IMR-90 (cell line): ENCODE measurements at regions not wholly inside any gene's neighbourhood (a gene's known extent, or its start where the extent isn't known, plus 50 kb on each side); places are given as distances from the start of the nearest gene placed in this dataset.

Source experiments
- ATAC-seq: fragments of 200-7000 bp; cut with Tn5 transposase; 2 replicates; pipeline ENCODE4 v1.9.1; 2020; ENCODE audit warnings: low read depth, mild to moderate bottlenecking, moderate library complexity
- BruUV-seq: library from RNA; stranded (reverse); fragments of 400-500 nt; replicated peaks from 2 replicates; lab custom pipeline; 2021; lab: Mats Ljungman, UMichigan
- CTCF ChIA-PET: fragments of 300-600 bp; formaldehyde crosslinking; extraction: SDS; loops from one replicate; lab custom pipeline; 2021; ENCODE audit warnings: antibody characterized with exemption; lab: Yijun Ruan, JAX
- POLR2A ChIA-PET: fragments of 300-600 bp; sonication (Branson Sonifier 250); formaldehyde crosslinking; loops from one replicate; lab custom pipeline; 2022; ENCODE audit warnings: antibody characterized with exemption; ENCODE audit not compliant: unreplicated experiment; lab: Charles Lee
- DNase-seq: peaks from one replicate; pipeline ENCODE4 v3.0.0; 2013
- H2AFZ ChIP-seq: replicated peaks from 2 replicates; pipeline ENCODE3; 2013; ENCODE audit warnings: low read length, mild to moderate bottlenecking; ENCODE audit not compliant: poor library complexity
- H2AK5ac ChIP-seq: 2 replicates; pipeline ENCODE4 v1.6.1; 2013; ENCODE audit warnings: low read depth, low read length, inconsistent platforms
- H2AK9ac ChIP-seq: replicated peaks from 2 replicates; pipeline ENCODE3; 2013; ENCODE audit warnings: mild to moderate bottlenecking, low read depth, low read length, moderate library complexity; ENCODE audit not compliant: poor library complexity
- H2BK120ac ChIP-seq: 2 replicates; pipeline ENCODE4 v1.6.1; 2013; ENCODE audit warnings: low read depth, low read length, inconsistent platforms
- H2BK15ac ChIP-seq: 3 replicates; pipeline ENCODE4 v1.6.1; 2013; ENCODE audit warnings: low read depth, low read length, inconsistent platforms
- H2BK20ac ChIP-seq: 2 replicates; pipeline ENCODE4 v1.6.1; 2013; ENCODE audit warnings: low read depth, mild to moderate bottlenecking, inconsistent platforms, low read length, moderate library complexity
- H2BK5ac ChIP-seq: 2 replicates; pipeline ENCODE4 v1.6.1; 2013; ENCODE audit warnings: mild to moderate bottlenecking, low read depth, low read length, inconsistent platforms; ENCODE audit not compliant: poor library complexity, severe bottlenecking
- H3K14ac ChIP-seq: replicated peaks from 2 replicates; pipeline ENCODE4 v1.6.1; 2013; ENCODE audit warnings: low read depth, low read length, inconsistent platforms
- H3K18ac ChIP-seq: 2 replicates; pipeline ENCODE4 v1.6.1; 2013; ENCODE audit warnings: low read depth, low read length, control low read depth
- H3K23ac ChIP-seq: 2 replicates; pipeline ENCODE4 v1.6.1; 2013; ENCODE audit warnings: low read depth, low read length, inconsistent platforms
- H3K27ac ChIP-seq: 2 replicates; pipeline ENCODE4 v1.5.1; 2013; ENCODE audit warnings: mild to moderate bottlenecking, control low read depth, low read length; ENCODE audit not compliant: insufficient read depth
- H3K27me3 ChIP-seq: 2 replicates; pipeline ENCODE4 v1.6.1; 2013; ENCODE audit warnings: low read length; ENCODE audit not compliant: control insufficient read depth, insufficient read depth
- H3K36me3 ChIP-seq: 2 replicates; pipeline ENCODE4 v1.6.1; 2013; ENCODE audit warnings: low read length, mixed read lengths; ENCODE audit not compliant: control insufficient read depth, insufficient read depth
- H3K4ac ChIP-seq: 2 replicates; pipeline ENCODE4 v1.6.1; 2013; ENCODE audit warnings: low read depth, low read length, inconsistent platforms
- H3K4me1 ChIP-seq: 2 replicates; pipeline ENCODE4 v1.6.1; 2013; ENCODE audit warnings: low read length, mixed read lengths; ENCODE audit not compliant: control insufficient read depth, insufficient read depth
- H3K4me2 ChIP-seq: 2 replicates; pipeline ENCODE4 v1.6.1; 2013; ENCODE audit warnings: low read depth, mild to moderate bottlenecking, control low read depth, low read length, moderate library complexity
- H3K4me3 ChIP-seq: 2 replicates; pipeline ENCODE4 v1.5.1; 2013; ENCODE audit warnings: low read depth, mild to moderate bottlenecking, control low read depth, low read length, moderate library complexity; ENCODE audit not compliant: insufficient read depth
- H3K56ac ChIP-seq: 2 replicates; pipeline ENCODE4 v1.6.1; 2013; ENCODE audit warnings: low read length, inconsistent platforms; ENCODE audit not compliant: insufficient read depth; ENCODE audit errors: extremely low read depth
- H3K79me1 ChIP-seq, 2 experiments: 2 replicates each; pipeline ENCODE4 v1.6.1; 2013; ENCODE audit warnings: low read length in 2 of 2, inconsistent platforms in 1 of 2, low read depth in 1 of 2
- H3K9ac ChIP-seq: 2 replicates; pipeline ENCODE4 v1.6.1; 2013; ENCODE audit warnings: low read depth, low read length, control low read depth
- H3K9me1 ChIP-seq: 2 replicates; pipeline ENCODE4 v1.6.1; 2013; ENCODE audit warnings: low read length, inconsistent platforms; ENCODE audit not compliant: insufficient read depth
- H3K9me3 ChIP-seq: 2 replicates; pipeline ENCODE4 v1.6.1; 2013; ENCODE audit warnings: low read length; ENCODE audit not compliant: control insufficient read depth, insufficient read depth
- H4K20me1 ChIP-seq: 2 replicates; pipeline ENCODE4 v1.6.1; 2013; ENCODE audit warnings: low read length, inconsistent platforms; ENCODE audit not compliant: insufficient read depth
- H4K5ac ChIP-seq: 2 replicates; pipeline ENCODE4 v1.6.1; 2013; ENCODE audit warnings: mild to moderate bottlenecking, low read depth, low read length, control low read depth
- H4K8ac ChIP-seq, 2 experiments: 2 replicates each; pipeline ENCODE4 v1.6.1; 2013; ENCODE audit warnings: low read depth in 2 of 2, low read length in 2 of 2, control low read depth in 1 of 2, inconsistent platforms in 1 of 2
- H4K91ac ChIP-seq: 2 replicates; pipeline ENCODE4 v1.6.1; 2013; ENCODE audit warnings: low read depth, low read length, inconsistent platforms; ENCODE audit not compliant: insufficient read depth
- CHD1 ChIP-seq: IDR thresholded peaks from 2 replicates; pipeline ENCODE4 v1.6.1; 2012; ENCODE audit warnings: low read depth, low read length, improper control_type of control experiment
- FOS ChIP-seq: fragments of 150-350 bp; IDR thresholded peaks from 2 replicates; pipeline ENCODE4 v1.6.1; 2016; ENCODE audit warnings: low read depth, low read length
- RAD21 ChIP-seq: IDR thresholded peaks from 2 replicates; pipeline ENCODE4 v1.6.1; 2012; ENCODE audit warnings: low read length, improper control_type of control experiment
- RFX5 ChIP-seq: IDR thresholded peaks from 2 replicates; pipeline ENCODE4 v1.8.0; 2012; ENCODE audit warnings: low read depth, mild to moderate bottlenecking, low read length, moderate library complexity
- WGBS, 2 experiments: methylation state at CpG; one replicate each; pipeline versions ENCODE4 v1.1.5 to v1.1.7; 2013; ENCODE audit warnings: missing lambda C conversion rate in 2 of 2; ENCODE audit not compliant: insufficient read length in 1 of 2; ENCODE audit errors: extremely low coverage in 2 of 2; 5-methylcytosine and 5-hydroxymethylcytosine counted together
- dilution Hi-C: fragments of 300-500 bp; cut with HindIII; formaldehyde crosslinking; loops from one replicate; pipeline ENCODE4 v1.14.3; 2018; ENCODE audit warnings: low sequenced_read_pairs; ENCODE audit not compliant: unreplicated experiment
- in situ Hi-C: fragments of 300-500 bp; cut with MboI; formaldehyde crosslinking; loops from 3 replicates; pipeline ENCODE4 v1.14.3; 2019; ENCODE audit warnings: low sequenced_read_pairs, inconsistent platforms, mixed read lengths
- intact Hi-C: fragments of 100-400 bp; cut with micrococcal nuclease; formaldehyde crosslinking; loops from 2 replicates; pipeline ENCODE4 v1.10.0; 2022

DNA sequence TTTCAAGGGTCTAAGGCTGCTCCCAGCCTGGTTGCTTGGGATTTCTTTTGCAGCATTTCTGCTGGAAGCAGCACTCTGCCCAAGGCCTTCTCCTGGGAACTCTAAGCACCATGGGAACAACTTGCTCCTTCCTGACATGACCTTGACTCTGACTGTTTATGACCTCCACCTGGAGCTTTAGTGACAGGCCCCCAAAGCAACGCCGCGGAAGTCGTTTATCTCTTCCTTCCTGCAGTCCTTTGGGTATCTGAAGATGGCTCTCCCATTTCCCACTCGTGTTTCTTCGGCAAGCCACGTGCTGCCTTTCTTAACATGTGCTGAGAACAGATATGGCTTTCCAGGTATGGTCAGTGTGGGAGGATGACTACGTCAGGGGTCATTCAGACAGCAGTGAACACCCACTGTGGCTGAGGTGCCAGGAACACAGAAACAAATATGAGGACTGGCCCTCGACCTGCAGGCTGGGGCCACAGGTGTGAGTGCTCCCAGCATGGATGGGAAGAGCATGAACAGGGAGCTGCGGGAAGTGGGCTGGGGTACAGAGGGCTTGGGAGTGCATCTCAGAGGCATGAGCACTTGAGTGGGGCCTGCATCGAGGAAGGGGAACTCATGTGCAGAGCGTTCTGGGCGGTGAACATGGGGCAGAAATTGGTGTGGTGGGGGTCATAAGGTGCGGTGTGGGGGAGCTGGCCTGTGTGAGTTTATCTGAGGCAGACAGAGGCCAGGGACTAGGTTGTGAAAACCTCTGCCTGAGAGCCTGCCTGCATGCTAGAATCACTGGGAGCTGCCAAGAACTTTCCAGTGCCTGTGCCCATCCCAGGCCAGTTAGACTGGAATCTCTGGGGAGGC, 140.5 kb downstream of the TSN start:
- no peak overlapping the region for H2AK9ac ChIP-seq
- H3K9ac ChIP-seq: no peak overlapping the region
- H3K27ac ChIP-seq: no peak overlapping the region
- H3K18ac ChIP-seq: no peak overlapping the region
- H3K27me3 ChIP-seq: no peaks in the 10 kb centered on the region
- H2BK120ac ChIP-seq: no peak overlapping the region
- no peak overlapping the region for H3K56ac ChIP-seq
- DNase-seq (no peak), ATAC-seq (no peak)
- H2BK20ac ChIP-seq: no peak overlapping the region
- 70% methylated on average over 5 of the region's 14 CpGs; no CpG with 5 or more reads in 1 of the 2 experiments for WGBS, 2 experiments
- no peak overlapping the region for H3K4me3 ChIP-seq
- no peak overlapping the region for H3K14ac ChIP-seq
- H3K36me3 ChIP-seq: no peaks in the 10 kb centered on the region
- H4K5ac ChIP-seq: no peak overlapping the region
- in situ Hi-C loops: no loop called here
- ChIA-PET CTCF (interaction anchor here (0.6 kb wide), 1 partner anchor 556 kb away, joined by 3 read pairs; no protein-coding TSS in a partner anchor), POLR2A (interaction anchor here (0.5 kb wide), 1 partner anchor 46 kb away, joined by 3 read pairs; no protein-coding TSS in a partner anchor)
- H4K91ac ChIP-seq: no peak overlapping the region
- H3K9me3 ChIP-seq: no peaks in the 10 kb centered on the region
- H3K4me1 ChIP-seq: no peaks in the 10 kb centered on the region
- H2BK5ac ChIP-seq: no peak overlapping the region
- no peaks in the 10 kb centered on the region for H3K79me1 ChIP-seq
- no TSS peak for BruUV-seq
- dilution Hi-C loops: no loop called here
- TF ChIP-seq RFX5 (no peak), FOS (no peak), RAD21 (no peak), CHD1 (no peak)
- no peak overlapping the region for H2AFZ ChIP-seq
- H3K4ac ChIP-seq: no peak overlapping the region
- H3K9me1 ChIP-seq: no peaks in the 10 kb centered on the region
- intact Hi-C loops: no loop called here
- no peak overlapping the region for H3K23ac ChIP-seq
- H2BK15ac ChIP-seq: no peak overlapping the region
- no peak overlapping the region for H3K4me2 ChIP-seq
- H2AK5ac ChIP-seq: no peak overlapping the region
- no peaks in the 10 kb centered on the region; the same call in 1 of the 2 replicates for H4K20me1 ChIP-seq
- no peak overlapping the region for H4K8ac ChIP-seq
